Tibial artery (tissue), 4 donors: ENCODE measurements at regions not wholly inside any gene's neighbourhood (a gene's known extent, or its start where the extent isn't known, plus 50 kb on each side); places are given as distances from the start of the nearest gene placed in this dataset.

Experiments
- DNase-seq, 2 donors: peaks; one replicate each; pipeline ENCODE4 v3.0.0-alpha.2; 2019
- H3K27ac ChIP-seq, 2 donors: fragments of 200-600 bp; sonication (generic) in 1 of 2; 1 replicate in 1 of 2; 2 replicates in 1 of 2; pipeline ENCODE4 v1.5.1; 2018 to 2019; ENCODE audit warnings: mild to moderate bottlenecking in 1 of 2
- H3K27me3 ChIP-seq, 2 donors: fragments of 200-600 bp; sonication (generic) in 1 of 2; one replicate each; pipeline versions ENCODE4 v1.5.1 to v1.6.0; 2016 to 2019
- H3K36me3 ChIP-seq, 3 donors: fragments of 200-600 bp; sonication (generic) in 2 of 3; one replicate each; pipeline ENCODE4 v1.5.1; 2016 to 2019; ENCODE audit warnings: mild to moderate bottlenecking in 2 of 3
- H3K4me1 ChIP-seq, 4 donors: fragments of 200-600 bp; sonication (generic) in 2 of 4; 1 replicate in 3 of 4; 2 replicates in 1 of 4; pipeline ENCODE4 v1.5.1; 2016 to 2019
- H3K4me3 ChIP-seq, 2 donors: fragments of 200-600 bp; sonication (generic) in 1 of 2; 1 replicate in 1 of 2; 2 replicates in 1 of 2; pipeline ENCODE4 v1.5.1; 2018 to 2019; ENCODE audit warnings: mild to moderate bottlenecking in 2 of 2
- H3K9me3 ChIP-seq, 3 donors: fragments of 200-600 bp; sonication (generic) in 1 of 3; one replicate each; pipeline ENCODE4 v1.5.1; 2016 to 2019
- intact Hi-C: fragments of 100-400 bp; cut with DNase I; formaldehyde crosslinking; loops from one replicate; pipeline ENCODE4 v1.15.0; 2023; ENCODE audit warnings: low total_unique reads
- TF ChIP-seq, protein P1 (sequence below), 2 experiments: fragments of 200-600 bp in 1 of 2; fragments of 450-650 bp in 1 of 2; IDR thresholded peaks; one replicate each; pipeline ENCODE4 v1.5.1; 2017 to 2019; ENCODE audit warnings: antibody characterized with exemption in 2 of 2, mild to moderate bottlenecking in 1 of 2, moderate library complexity in 1 of 2

DNA sequence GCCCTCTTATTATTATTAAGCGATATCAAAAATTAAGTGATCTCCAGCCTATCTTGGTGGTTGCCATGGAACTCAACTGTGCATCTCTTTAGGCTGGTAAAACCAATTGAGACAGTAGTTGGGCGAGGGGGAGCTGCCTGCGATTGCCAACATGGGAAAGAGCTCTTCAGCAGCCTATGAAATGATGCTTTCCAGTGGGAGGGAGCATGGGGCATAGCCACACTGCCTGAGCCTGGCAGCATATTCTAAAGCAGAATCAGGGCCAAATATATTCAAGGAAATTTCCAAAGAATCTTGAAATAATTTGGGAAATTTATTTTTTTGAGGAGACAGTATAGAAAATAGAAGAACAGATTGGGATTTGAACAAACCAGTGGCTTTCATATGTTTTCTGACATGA, 126.9 kb upstream of the DNAH14 start:
- Histone ChIP-seq H3K4me1 (no peaks in the 10 kb centered on the region), H3K4me3 (no peak overlapping the region), H3K9me3 (no peaks in the 10 kb centered on the region), H3K27me3 (no peaks in the 10 kb centered on the region), H3K36me3 (no peaks in the 10 kb centered on the region), H3K27ac (no peak overlapping the region)
- intact Hi-C loops, result no loop called here
- DNase-seq, result no peak
- TF ChIP-seq, protein P1, sequence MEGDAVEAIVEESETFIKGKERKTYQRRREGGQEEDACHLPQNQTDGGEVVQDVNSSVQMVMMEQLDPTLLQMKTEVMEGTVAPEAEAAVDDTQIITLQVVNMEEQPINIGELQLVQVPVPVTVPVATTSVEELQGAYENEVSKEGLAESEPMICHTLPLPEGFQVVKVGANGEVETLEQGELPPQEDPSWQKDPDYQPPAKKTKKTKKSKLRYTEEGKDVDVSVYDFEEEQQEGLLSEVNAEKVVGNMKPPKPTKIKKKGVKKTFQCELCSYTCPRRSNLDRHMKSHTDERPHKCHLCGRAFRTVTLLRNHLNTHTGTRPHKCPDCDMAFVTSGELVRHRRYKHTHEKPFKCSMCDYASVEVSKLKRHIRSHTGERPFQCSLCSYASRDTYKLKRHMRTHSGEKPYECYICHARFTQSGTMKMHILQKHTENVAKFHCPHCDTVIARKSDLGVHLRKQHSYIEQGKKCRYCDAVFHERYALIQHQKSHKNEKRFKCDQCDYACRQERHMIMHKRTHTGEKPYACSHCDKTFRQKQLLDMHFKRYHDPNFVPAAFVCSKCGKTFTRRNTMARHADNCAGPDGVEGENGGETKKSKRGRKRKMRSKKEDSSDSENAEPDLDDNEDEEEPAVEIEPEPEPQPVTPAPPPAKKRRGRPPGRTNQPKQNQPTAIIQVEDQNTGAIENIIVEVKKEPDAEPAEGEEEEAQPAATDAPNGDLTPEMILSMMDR (IDR thresholded peaks at IDR 0.05), result no peak

DNA sequence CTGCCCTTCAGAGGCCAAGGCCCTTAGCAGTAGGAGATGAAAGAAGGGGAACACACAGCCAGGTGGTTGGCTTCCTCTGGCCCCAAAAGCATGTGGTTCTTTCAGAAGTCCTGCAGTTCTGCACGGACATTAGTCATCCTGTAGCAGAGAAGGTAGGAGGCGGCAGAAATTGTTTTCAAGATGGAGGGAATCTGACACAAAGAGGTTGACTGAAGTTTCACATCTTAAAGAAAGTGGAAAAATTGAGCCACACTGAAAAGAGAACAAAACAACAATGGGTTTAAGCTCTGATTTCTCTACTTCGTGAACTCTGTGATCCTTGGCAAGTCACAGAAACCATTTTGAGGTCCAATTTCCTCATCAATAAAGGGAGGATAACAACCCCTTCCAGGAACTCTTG, 125.3 kb upstream of the DNAH14 start:
- no peak for DNase-seq
- no peaks in the 10 kb centered on the region for H3K27me3 ChIP-seq
- TF ChIP-seq, protein P1 (IDR thresholded peaks at IDR 0.05), result no peak
- H3K4me3 ChIP-seq, result no peak overlapping the region
- intact Hi-C loops, result no loop called here
- H3K4me1 ChIP-seq, result no peaks in the 10 kb centered on the region
- H3K27ac ChIP-seq, result no peak overlapping the region
- peaks cover 0 to 3% (median 0%) of the 10 kb centered on the region in 3 donors for H3K9me3 ChIP-seq
- H3K36me3 ChIP-seq, result no peaks in the 10 kb centered on the region

DNA sequence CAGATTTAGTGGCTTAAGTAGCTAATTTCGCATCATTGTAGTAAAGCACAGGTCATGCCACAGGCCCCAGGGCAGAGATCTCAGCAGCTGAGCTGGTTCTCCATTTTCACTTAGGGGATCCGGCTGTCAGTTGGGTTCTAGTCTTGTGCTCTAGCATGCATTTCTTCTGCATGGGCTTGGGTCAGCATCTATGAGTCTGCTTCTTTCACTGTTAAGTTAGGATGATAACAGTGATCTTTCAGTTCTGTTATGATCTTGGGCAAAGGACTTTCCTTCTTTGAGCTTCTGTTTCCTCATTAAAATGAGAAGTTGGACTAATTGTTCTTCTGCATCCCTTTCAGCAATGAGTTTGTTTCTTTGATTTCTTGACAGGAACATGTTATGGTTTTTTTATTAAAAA, 123.6 kb upstream of the DNAH14 start:
- no peaks in the 10 kb centered on the region for H3K27me3 ChIP-seq
- H3K36me3 ChIP-seq, result no peaks in the 10 kb centered on the region
- no peaks in the 10 kb centered on the region for H3K4me1 ChIP-seq
- TF ChIP-seq, protein P1 (IDR thresholded peaks at IDR 0.05), result no peak
- intact Hi-C loops, result no loop called here
- H3K9me3 ChIP-seq, result peaks cover 0 to 3% (median 0%) of the 10 kb centered on the region in 3 donors
- H3K27ac ChIP-seq, result no peak overlapping the region
- no peak for DNase-seq
- no peak overlapping the region for H3K4me3 ChIP-seq

DNA sequence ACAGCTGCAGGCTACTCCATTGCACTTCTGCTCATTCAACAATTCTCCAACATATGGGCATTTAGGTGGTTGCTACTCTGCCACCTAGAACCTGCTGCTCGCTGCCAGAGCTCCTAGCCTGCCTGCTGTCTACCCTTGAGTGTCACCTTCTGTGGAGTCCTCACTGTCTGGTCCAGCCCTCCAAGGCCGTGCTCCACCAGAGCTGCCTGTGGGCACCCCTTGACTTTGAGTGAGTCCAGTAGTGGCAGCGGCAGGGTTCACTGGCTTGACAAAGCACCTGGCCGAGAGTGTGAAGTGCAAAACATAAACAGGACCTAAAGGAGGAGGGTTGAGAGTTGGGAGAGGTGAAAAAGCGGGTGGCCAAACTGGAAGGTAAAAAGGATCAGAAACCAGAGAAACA, 120.3 kb upstream of the DNAH14 start:
- intact Hi-C loops, result no loop called here
- DNase-seq, result no peak

DNA sequence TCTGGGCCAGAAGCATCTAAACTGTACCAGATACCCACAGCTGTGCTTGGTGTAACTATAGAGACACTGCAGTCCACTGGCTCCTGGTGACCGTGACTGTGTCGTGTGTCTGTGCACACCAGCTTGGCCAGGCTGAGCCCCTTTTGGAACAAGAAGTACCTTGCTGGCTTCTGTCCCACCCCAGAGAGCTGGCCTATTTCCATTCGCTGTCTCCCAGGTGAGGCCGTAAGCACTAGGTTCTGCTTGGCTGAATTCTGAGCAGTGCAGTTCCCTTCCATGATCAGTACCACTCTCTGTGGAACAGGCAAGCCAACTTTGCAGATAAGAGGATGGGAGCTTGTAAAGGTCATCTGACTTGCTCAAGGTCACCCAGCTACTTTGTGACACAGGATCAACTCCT, 119.9 kb upstream of the DNAH14 start:
- DNase-seq, result no peak
- intact Hi-C loops, result no loop called here
- TF ChIP-seq, protein P1 (IDR thresholded peaks at IDR 0.05), result no peak
- H3K36me3 ChIP-seq, result no peaks in the 10 kb centered on the region
- no peak overlapping the region for H3K27ac ChIP-seq
- H3K27me3 ChIP-seq, result no peaks in the 10 kb centered on the region
- H3K4me1 ChIP-seq, result no peaks in the 10 kb centered on the region
- H3K4me3 ChIP-seq, result no peak overlapping the region
- peaks cover 0 to 5% (median 3%) of the 10 kb centered on the region in 3 donors for H3K9me3 ChIP-seq

More for the DNA sequence above, 120.3 kb upstream of the DNAH14 start:
- H3K27me3 ChIP-seq, result no peaks in the 10 kb centered on the region
- H3K9me3 ChIP-seq, result peaks cover 0 to 5% (median 3%) of the 10 kb centered on the region in 3 donors
- H3K4me1 ChIP-seq, result no peaks in the 10 kb centered on the region
- no peak overlapping the region for H3K4me3 ChIP-seq
- TF ChIP-seq, protein P1 (IDR thresholded peaks at IDR 0.05), result no peak
- H3K36me3 ChIP-seq, result no peaks in the 10 kb centered on the region
- no peak overlapping the region for H3K27ac ChIP-seq

DNA sequence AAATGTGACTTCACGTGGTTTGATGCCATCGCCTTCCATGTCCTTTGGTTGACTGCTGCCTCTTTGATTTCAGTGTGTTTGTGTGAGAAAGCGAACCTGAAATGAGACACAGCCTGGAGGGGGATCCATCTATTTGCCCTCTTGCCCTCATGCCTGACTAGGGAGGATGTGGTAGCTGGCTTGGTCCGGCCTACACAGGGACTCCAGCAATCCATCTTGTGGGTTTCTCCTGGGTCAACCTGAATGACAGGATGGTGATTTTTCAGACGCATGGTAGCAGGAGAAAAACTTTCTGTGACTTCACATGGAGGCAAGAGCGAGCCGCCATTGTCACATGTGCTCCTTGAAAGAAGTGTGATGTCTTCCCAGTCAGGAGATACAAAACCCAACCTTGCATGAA, 117.9 kb upstream of the DNAH14 start:
- Histone ChIP-seq H3K27me3 (no peaks in the 10 kb centered on the region), H3K27ac (no peak overlapping the region), H3K9me3 (peaks cover 0 to 5% (median 3%) of the 10 kb centered on the region in 3 donors), H3K36me3 (no peaks in the 10 kb centered on the region), H3K4me1 (no peaks in the 10 kb centered on the region), H3K4me3 (no peak overlapping the region)
- TF ChIP-seq, protein P1 (IDR thresholded peaks at IDR 0.05), result no peak
- intact Hi-C loops, result no loop called here
- DNase-seq, result no peak
